DND-41 (cell line): ENCODE measurements at regions not wholly inside any gene's neighbourhood (a gene's known extent, or its start where the extent isn't known, plus 50 kb on each side); places are given as distances from the start of the nearest gene placed in this dataset.

Experiments used
- ATAC-seq: fragments of 200-7000 bp; cut with Tn5 transposase; 3 replicates; pipeline ENCODE4 v1.9.1; 2021; ENCODE audit warnings: low read depth; ENCODE audit not compliant: insufficient read depth
- DNase-seq: peaks from one replicate; pipeline ENCODE4 v3.0.0-alpha.2; 2020
- H2AFZ ChIP-seq: 2 replicates; pipeline ENCODE4 v1.6.0; 2012; ENCODE audit warnings: low read depth, low read length
- H3K27ac ChIP-seq: 2 replicates; pipeline ENCODE4 v1.5.1; 2012; ENCODE audit warnings: low read length, inconsistent platforms
- H3K27me3 ChIP-seq: fragments of 200-600 bp; sonication (generic); 2 replicates; pipeline ENCODE4 v1.6.0; 2012; ENCODE audit warnings: low read length, mild to moderate bottlenecking, inconsistent platforms; ENCODE audit not compliant: insufficient read depth, poor library complexity
- H3K36me3 ChIP-seq: 2 replicates; pipeline ENCODE4 v1.5.1; 2012; ENCODE audit warnings: low read length, inconsistent platforms; ENCODE audit not compliant: insufficient read depth
- H3K4me1 ChIP-seq: 2 replicates; pipeline ENCODE4 v1.5.1; 2012; ENCODE audit warnings: mild to moderate bottlenecking, low read length; ENCODE audit not compliant: insufficient read depth
- H3K4me2 ChIP-seq: 2 replicates; pipeline ENCODE4 v1.6.0; 2012; ENCODE audit warnings: mild to moderate bottlenecking, moderate library complexity, low read length, inconsistent platforms; ENCODE audit not compliant: insufficient read depth
- H3K4me3 ChIP-seq, 2 experiments: fragments of 200-600 bp in 1 of 2; shearing (Covaris generic) in 1 of 2; 2 replicates each; pipeline ENCODE4 v1.5.1; 2012 to 2016; ENCODE audit warnings: inconsistent platforms in 2 of 2, low read length in 2 of 2, mild to moderate bottlenecking in 2 of 2, low read depth in 1 of 2, moderate library complexity in 1 of 2
- H3K79me2 ChIP-seq: 2 replicates; pipeline ENCODE4 v1.6.0; 2012; ENCODE audit warnings: low read length, inconsistent platforms; ENCODE audit not compliant: insufficient read depth
- H3K9ac ChIP-seq: 2 replicates; pipeline ENCODE4 v1.6.0; 2012; ENCODE audit warnings: low read depth, mild to moderate bottlenecking, inconsistent platforms, low read length, moderate library complexity
- H3K9me3 ChIP-seq: 2 replicates; pipeline ENCODE4 v1.5.1; 2012; ENCODE audit warnings: low read length, moderate library complexity, mild to moderate bottlenecking, inconsistent platforms; ENCODE audit not compliant: insufficient read depth, severe bottlenecking
- H4K20me1 ChIP-seq: 2 replicates; pipeline ENCODE4 v1.6.0; 2012; ENCODE audit warnings: low read length; ENCODE audit not compliant: insufficient read depth
- EZH2 ChIP-seq: IDR thresholded peaks from 3 replicates; pipeline ENCODE4 v1.6.1; 2012; ENCODE audit warnings: borderline replicate concordance, low read depth, mild to moderate bottlenecking, moderate library complexity, low read length, inconsistent platforms; ENCODE audit not compliant: severe bottlenecking
- TF ChIP-seq, protein P1 (sequence below): IDR thresholded peaks from 2 replicates; pipeline ENCODE4 v1.5.1; 2012; ENCODE audit warnings: borderline replicate concordance, low read length, moderate library complexity, mild to moderate bottlenecking; ENCODE audit not compliant: poor library complexity, severe bottlenecking; ENCODE audit errors: extremely low read depth

- DNase-seq (no peak), ATAC-seq (no peak)
- no peaks in the 10 kb centered on the region for H3K79me2 ChIP-seq
- H4K20me1 ChIP-seq: no peaks in the 10 kb centered on the region
- no peak overlapping the region for H3K27ac ChIP-seq
- no peak overlapping the region for H3K9ac ChIP-seq
- no peak for TF ChIP-seq EZH2
- TF ChIP-seq, protein P1, sequence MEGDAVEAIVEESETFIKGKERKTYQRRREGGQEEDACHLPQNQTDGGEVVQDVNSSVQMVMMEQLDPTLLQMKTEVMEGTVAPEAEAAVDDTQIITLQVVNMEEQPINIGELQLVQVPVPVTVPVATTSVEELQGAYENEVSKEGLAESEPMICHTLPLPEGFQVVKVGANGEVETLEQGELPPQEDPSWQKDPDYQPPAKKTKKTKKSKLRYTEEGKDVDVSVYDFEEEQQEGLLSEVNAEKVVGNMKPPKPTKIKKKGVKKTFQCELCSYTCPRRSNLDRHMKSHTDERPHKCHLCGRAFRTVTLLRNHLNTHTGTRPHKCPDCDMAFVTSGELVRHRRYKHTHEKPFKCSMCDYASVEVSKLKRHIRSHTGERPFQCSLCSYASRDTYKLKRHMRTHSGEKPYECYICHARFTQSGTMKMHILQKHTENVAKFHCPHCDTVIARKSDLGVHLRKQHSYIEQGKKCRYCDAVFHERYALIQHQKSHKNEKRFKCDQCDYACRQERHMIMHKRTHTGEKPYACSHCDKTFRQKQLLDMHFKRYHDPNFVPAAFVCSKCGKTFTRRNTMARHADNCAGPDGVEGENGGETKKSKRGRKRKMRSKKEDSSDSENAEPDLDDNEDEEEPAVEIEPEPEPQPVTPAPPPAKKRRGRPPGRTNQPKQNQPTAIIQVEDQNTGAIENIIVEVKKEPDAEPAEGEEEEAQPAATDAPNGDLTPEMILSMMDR: no peak
- H3K27me3 ChIP-seq: no peaks in the 10 kb centered on the region
- no peaks in the 10 kb centered on the region for H3K9me3 ChIP-seq
- no peak overlapping the region for H2AFZ ChIP-seq
- H3K4me2 ChIP-seq: no peak overlapping the region
- no peaks in the 10 kb centered on the region for H3K4me1 ChIP-seq
- H3K36me3 ChIP-seq: no peaks in the 10 kb centered on the region
- H3K4me3 ChIP-seq: no peak overlapping the region
These were observed 70.9 kb upstream of the FAT4 start for GRCh38 chr4:125243789-125244397.

GRCh38 chr4:125235971-125236370 is 78.8 kb upstream of the FAT4 start:
- Histone ChIP-seq H4K20me1 (no peaks in the 10 kb centered on the region), H3K79me2 (no peaks in the 10 kb centered on the region), H2AFZ (no peak overlapping the region), H3K4me3 (no peak overlapping the region), H3K36me3 (no peaks in the 10 kb centered on the region), H3K9ac (no peak overlapping the region), H3K4me1 (no peaks in the 10 kb centered on the region), H3K9me3 (no peaks in the 10 kb centered on the region), H3K27ac (no peak overlapping the region), H3K4me2 (no peak overlapping the region), H3K27me3 (no peaks in the 10 kb centered on the region)
- DNase-seq: no peak
- TF ChIP-seq, protein P1: no peak
- no peak for TF ChIP-seq EZH2
- no peak for ATAC-seq

DNA sequence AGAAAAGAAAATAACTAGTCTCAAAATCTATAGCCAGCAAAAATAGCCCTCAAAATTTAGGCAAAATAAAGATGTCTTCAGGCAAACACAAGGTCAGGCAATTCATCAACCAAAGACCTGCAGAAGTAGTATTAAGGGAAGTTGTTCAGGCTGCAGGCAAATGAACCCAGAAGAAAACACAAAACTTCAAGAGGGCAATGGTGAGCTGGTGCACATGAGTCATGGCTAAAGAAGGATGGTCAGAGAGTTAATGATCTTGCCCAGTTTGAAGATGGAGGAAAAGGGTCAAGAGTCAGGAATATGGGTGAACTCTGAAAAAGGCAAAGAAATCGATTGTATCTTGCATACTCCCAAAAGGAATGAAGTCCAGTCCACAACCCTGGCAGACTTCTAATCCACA is 83.1 kb upstream of the FAT4 start:
- Histone ChIP-seq H3K4me2 (no peak overlapping the region), H3K27me3 (no peaks in the 10 kb centered on the region), H3K4me1 (no peaks in the 10 kb centered on the region), H3K4me3 (no peak overlapping the region), H3K9me3 (no peaks in the 10 kb centered on the region), H3K79me2 (no peaks in the 10 kb centered on the region), H3K36me3 (no peaks in the 10 kb centered on the region), H4K20me1 (no peaks in the 10 kb centered on the region), H3K9ac (no peak overlapping the region), H3K27ac (no peak overlapping the region), H2AFZ (no peak overlapping the region)
- DNase-seq (no peak), ATAC-seq (no peak)
- TF ChIP-seq EZH2: no peak
- TF ChIP-seq, protein P1: no peak
